B cell (primary cell): ENCODE measurements at regions not wholly inside any gene's neighbourhood (a gene's known extent, or its start where the extent isn't known, plus 50 kb on each side); places are given as distances from the start of the nearest gene placed in this dataset.

ENCODE experiments used
- ATAC-seq: fragments of 200-7000 bp; cut with Tn5 transposase; one replicate; pipeline ENCODE4 v1.10.0; 2021; ENCODE audit warnings: low read depth, mild to moderate bottlenecking, moderate number of reproducible peaks, moderate library complexity
- CTCF ChIA-PET: fragments of 350-600 bp; sonication (Branson Sonifier 250); formaldehyde crosslinking; loops from one replicate; lab custom pipeline; 2021; ENCODE audit warnings: antibody characterized with exemption, inconsistent platforms; lab: Charles Lee
- POLR2A ChIA-PET: fragments of 350-600 bp; sonication (Branson Sonifier 250); formaldehyde crosslinking; loops from one replicate; lab custom pipeline; 2021; ENCODE audit warnings: antibody characterized with exemption; lab: Charles Lee
- DNase-seq: peaks from one replicate; pipeline ENCODE4 v3.0.0; 2013
- H2AFZ ChIP-seq: 2 replicates; pipeline ENCODE4 v1.6.1; 2012; ENCODE audit warnings: mild to moderate bottlenecking, low read depth, low read length; ENCODE audit not compliant: insufficient read depth, poor library complexity, severe bottlenecking
- H3K27ac ChIP-seq, 2 donors: 1 replicate in 1 of 2; 2 replicates in 1 of 2; pipeline ENCODE4 v1.5.1; 2012 to 2013; ENCODE audit warnings: low read length in 2 of 2, mild to moderate bottlenecking in 2 of 2, moderate library complexity in 1 of 2
- H3K27me3 ChIP-seq, 4 experiments: fragments of 200-600 bp in 1 of 4; sonication (generic) in 1 of 4; replicated peaks in 1 of 4; 1 replicate in 2 of 4; 2 replicates in 2 of 4; pipeline versions ENCODE4 v1.6.1 to v1.7.0; 2013 to 2016; ENCODE audit warnings: low read length in 3 of 4, mild to moderate bottlenecking in 2 of 4, mixed read lengths in 1 of 4, moderate library complexity in 1 of 4; ENCODE audit not compliant: insufficient read depth in 4 of 4, control insufficient read depth in 3 of 4; ENCODE audit errors: control extremely low read depth in 1 of 4
- H3K36me3 ChIP-seq, 2 experiments: replicated peaks in 1 of 2; 1 replicate in 1 of 2; 2 replicates in 1 of 2; pipeline versions ENCODE4 v1.6.1 to v1.7.1; 2013; ENCODE audit warnings: low read length in 1 of 2; ENCODE audit not compliant: insufficient read depth in 2 of 2, control insufficient read depth in 1 of 2; ENCODE audit errors: control extremely low read depth in 1 of 2, extremely low read depth in 1 of 2
- H3K4me1 ChIP-seq, 2 donors: fragments of 200-600 bp in 1 of 2; sonication (generic) in 1 of 2; 1 replicate in 1 of 2; 2 replicates in 1 of 2; pipeline versions ENCODE4 v1.5.1 to v1.6.1; 2013 to 2017; ENCODE audit warnings: low read length in 2 of 2; ENCODE audit not compliant: control insufficient read depth in 2 of 2, insufficient read depth in 2 of 2
- H3K4me2 ChIP-seq: replicated peaks from 2 replicates; pipeline ENCODE3; 2012; ENCODE audit warnings: mild to moderate bottlenecking, low read depth, low read length; ENCODE audit not compliant: poor library complexity, severe bottlenecking
- H3K4me3 ChIP-seq, 5 experiments: fragments of 200-600 bp in 1 of 5; sonication (generic) in 1 of 5; 1 replicate in 3 of 5; 2 replicates in 2 of 5; pipeline versions ENCODE4 v1.5.1 to v1.7.0; 2011 to 2016; ENCODE audit warnings: low read length in 4 of 5, mild to moderate bottlenecking in 4 of 5, low read depth in 2 of 5, control low read depth in 1 of 5, moderate library complexity in 1 of 5; ENCODE audit not compliant: insufficient read depth in 1 of 5; ENCODE audit errors: control extremely low read depth in 1 of 5, extremely low read depth in 1 of 5
- H3K79me2 ChIP-seq: fragments of 200-600 bp; sonication (generic); one replicate; pipeline ENCODE4 v1.6.0; 2016; ENCODE audit warnings: low read length; ENCODE audit not compliant: control insufficient read depth, insufficient read depth
- H3K9ac ChIP-seq: fragments of 200-600 bp; sonication (generic); 2 replicates; pipeline ENCODE4 v1.6.1; 2017; ENCODE audit warnings: mild to moderate bottlenecking, low read length, moderate library complexity
- H3K9me3 ChIP-seq, 3 donors: one replicate each; pipeline versions ENCODE4 v1.6.1 to v1.7.1; 2013; ENCODE audit warnings: low read length in 2 of 3; ENCODE audit not compliant: control insufficient read depth in 2 of 3, insufficient read depth in 1 of 3; ENCODE audit errors: control extremely low read depth in 1 of 3
- H4K20me1 ChIP-seq: 2 replicates; pipeline ENCODE4 v1.6.0; 2012; ENCODE audit warnings: mild to moderate bottlenecking, low read length; ENCODE audit not compliant: insufficient read depth, control insufficient read depth, poor library complexity, severe bottlenecking
- H3K27ac Mint-ChIP-seq: one replicate; pipeline ENCODE4 v1.8.0; 2021; ENCODE audit warnings: mixed read lengths
- H3K27me3 Mint-ChIP-seq: one replicate; pipeline ENCODE4 v1.8.0; 2021; ENCODE audit warnings: mixed read lengths
- H3K4me1 Mint-ChIP-seq: one replicate; pipeline ENCODE4 v1.8.0; 2021; ENCODE audit warnings: mixed read lengths
- H3K4me3 Mint-ChIP-seq: one replicate; pipeline ENCODE4 v1.8.0; 2021; ENCODE audit warnings: mixed read lengths
- H3K9me3 Mint-ChIP-seq: one replicate; pipeline ENCODE4 v1.8.0; 2022; ENCODE audit warnings: mixed read lengths; ENCODE audit not compliant: insufficient read depth
- EZH2 ChIP-seq: IDR thresholded peaks from 2 replicates; pipeline ENCODE4 v1.6.1; 2012; ENCODE audit warnings: borderline replicate concordance, low read depth, mild to moderate bottlenecking, moderate library complexity, low read length; ENCODE audit not compliant: insufficient read depth, poor library complexity, severe bottlenecking
- WGBS: methylation state at CpG from one replicate; pipeline ENCODE4 v1.1.5; 2013; ENCODE audit warnings: missing lambda C conversion rate; ENCODE audit not compliant: insufficient coverage; 5-methylcytosine and 5-hydroxymethylcytosine counted together
- intact Hi-C: fragments of 100-400 bp; cut with micrococcal nuclease; formaldehyde crosslinking; loops from one replicate; pipeline ENCODE4 v1.10.0; 2022
- TF ChIP-seq, protein P1 (sequence below): fragments of 200-600 bp; IDR thresholded peaks from one replicate; pipeline ENCODE4 v1.8.0; 2022; ENCODE audit warnings: antibody characterized with exemption, mild to moderate bottlenecking

DNA sequence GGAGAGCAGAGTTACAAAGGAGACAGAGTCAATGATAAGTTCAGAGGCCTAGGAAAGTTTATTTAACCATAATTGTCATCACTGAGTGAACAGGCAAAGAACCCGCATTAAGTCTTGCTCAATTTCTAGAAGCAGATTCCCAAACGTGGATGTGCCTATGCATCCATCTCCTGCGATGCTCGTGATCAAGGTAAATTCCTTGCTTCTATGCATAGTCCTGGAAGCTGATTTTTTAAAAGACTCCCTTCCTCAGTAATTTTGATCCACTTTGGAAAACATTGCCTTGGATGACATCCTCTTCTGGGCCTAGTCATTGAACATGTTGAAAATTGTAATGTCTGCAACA lies 116.4 kb downstream of the TNFSF18 start:
- 98% methylated on average over 4 of the region's 4 CpGs for WGBS
- no peak overlapping the region for H3K9ac ChIP-seq
- intact Hi-C loops: loop anchor here (10.0 kb wide), 1 partner anchor 60 kb away; no protein-coding TSS in a partner anchor

DNA sequence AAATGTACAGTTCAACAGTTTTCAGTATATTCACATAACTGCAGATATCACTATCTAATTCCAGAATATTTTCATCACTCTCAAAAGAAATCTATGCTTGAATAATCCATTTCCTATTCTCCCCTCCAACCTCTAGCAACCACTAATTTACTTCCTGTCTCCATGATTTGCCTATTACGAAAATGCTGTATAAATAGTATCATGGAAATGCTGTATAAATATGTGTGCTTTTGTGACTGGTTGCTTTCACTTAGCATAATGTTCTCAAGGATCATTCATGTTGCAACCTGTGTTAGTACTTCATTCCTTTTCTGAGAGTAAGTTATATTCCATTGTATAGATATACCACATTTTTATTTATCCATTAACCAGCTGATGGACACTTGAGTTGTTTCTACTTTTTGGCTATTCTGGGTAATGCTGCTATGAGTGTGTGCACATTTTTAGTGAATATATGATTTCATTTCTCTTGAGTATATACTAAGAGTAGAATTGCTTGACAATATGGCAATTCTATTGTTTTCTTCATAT lies 115.6 kb downstream of the TNFSF18 start:
- Mint-ChIP-seq H3K4me3 (no peak overlapping the region), H3K9me3 (no peaks in the 10 kb centered on the region), H3K27ac (no peak overlapping the region), H3K27me3 (no peaks in the 10 kb centered on the region), H3K4me1 (peaks cover 17% of the 10 kb centered on the region)
- no peak overlapping the region for H3K4me2 ChIP-seq
- H3K27ac ChIP-seq: no peak overlapping the region
- no peaks in the 10 kb centered on the region for H3K27me3 ChIP-seq
- H3K36me3 ChIP-seq: no peaks in the 10 kb centered on the region
- ChIA-PET POLR2A (no interaction called here), CTCF (no interaction called here)
- H3K79me2 ChIP-seq: no peaks in the 10 kb centered on the region
- H3K4me3 ChIP-seq: no peak overlapping the region
- DNase-seq (no peak), ATAC-seq (no peak)
- no CpG with 5 or more reads among the region's 1 CpG for WGBS
- intact Hi-C loops: loop anchor here (10.0 kb wide), 1 partner anchor 60 kb away; no protein-coding TSS in a partner anchor
- H3K4me1 ChIP-seq: peaks cover 7% of the 10 kb centered on the region in 2 donors
- no peaks in the 10 kb centered on the region for H4K20me1 ChIP-seq
- TF ChIP-seq, protein P1, sequence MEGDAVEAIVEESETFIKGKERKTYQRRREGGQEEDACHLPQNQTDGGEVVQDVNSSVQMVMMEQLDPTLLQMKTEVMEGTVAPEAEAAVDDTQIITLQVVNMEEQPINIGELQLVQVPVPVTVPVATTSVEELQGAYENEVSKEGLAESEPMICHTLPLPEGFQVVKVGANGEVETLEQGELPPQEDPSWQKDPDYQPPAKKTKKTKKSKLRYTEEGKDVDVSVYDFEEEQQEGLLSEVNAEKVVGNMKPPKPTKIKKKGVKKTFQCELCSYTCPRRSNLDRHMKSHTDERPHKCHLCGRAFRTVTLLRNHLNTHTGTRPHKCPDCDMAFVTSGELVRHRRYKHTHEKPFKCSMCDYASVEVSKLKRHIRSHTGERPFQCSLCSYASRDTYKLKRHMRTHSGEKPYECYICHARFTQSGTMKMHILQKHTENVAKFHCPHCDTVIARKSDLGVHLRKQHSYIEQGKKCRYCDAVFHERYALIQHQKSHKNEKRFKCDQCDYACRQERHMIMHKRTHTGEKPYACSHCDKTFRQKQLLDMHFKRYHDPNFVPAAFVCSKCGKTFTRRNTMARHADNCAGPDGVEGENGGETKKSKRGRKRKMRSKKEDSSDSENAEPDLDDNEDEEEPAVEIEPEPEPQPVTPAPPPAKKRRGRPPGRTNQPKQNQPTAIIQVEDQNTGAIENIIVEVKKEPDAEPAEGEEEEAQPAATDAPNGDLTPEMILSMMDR: no peak
- TF ChIP-seq EZH2: no peak
- H3K9me3 ChIP-seq: no peaks in the 10 kb centered on the region
- H2AFZ ChIP-seq: no peak overlapping the region
- no peak overlapping the region for H3K9ac ChIP-seq

More for the DNA sequence above, 116.4 kb downstream of the TNFSF18 start:
- no peaks in the 10 kb centered on the region for H4K20me1 ChIP-seq
- Mint-ChIP-seq H3K4me3 (no peak overlapping the region), H3K27ac (no peak overlapping the region), H3K9me3 (no peaks in the 10 kb centered on the region), H3K27me3 (no peaks in the 10 kb centered on the region), H3K4me1 (peaks cover 13% of the 10 kb centered on the region)
- ATAC-seq: no peak
- H3K4me1 ChIP-seq: peaks cover 4% of the 10 kb centered on the region in 2 donors
- no peaks in the 10 kb centered on the region for H3K9me3 ChIP-seq
- no peak for TF ChIP-seq EZH2
- TF ChIP-seq, protein P1: no peak
- no peak overlapping the region for H2AFZ ChIP-seq
- no peaks in the 10 kb centered on the region for H3K36me3 ChIP-seq
- POLR2A ChIA-PET: no interaction called here
- DNase-seq: no peak
- H3K4me2 ChIP-seq: no peak overlapping the region
- no peak overlapping the region for H3K27ac ChIP-seq
- no peak overlapping the region for H3K4me3 ChIP-seq
- CTCF ChIA-PET: no interaction called here
- H3K27me3 ChIP-seq: no peaks in the 10 kb centered on the region
- H3K79me2 ChIP-seq: no peaks in the 10 kb centered on the region
